Activated T-cell treated with anti-CD3 and anti-CD28 coated beads, Interleukin-2, amount 50 U/mL, for 24 hours (primary cell): ENCODE measurements at regions not wholly inside any gene's neighbourhood (a gene's known extent, or its start where the extent isn't known, plus 50 kb on each side); places are given as distances from the start of the nearest gene placed in this dataset.
"Not testable (repeated sequence)": the region's sequence is repeated elsewhere in the genome, so short reads cannot be mapped to it uniquely, and the experiment has no call there.

Source experiments
- DNase-seq: peaks from one replicate; pipeline ENCODE4 v3.0.0-alpha.2; 2020
- H3K27ac Mint-ChIP-seq: 2 replicates; pipeline ENCODE4 v1.8.0; 2020; ENCODE audit warnings: mild to moderate bottlenecking, mixed read lengths
- H3K27me3 Mint-ChIP-seq: 2 replicates; pipeline ENCODE4 v1.8.0; 2020; ENCODE audit warnings: mixed read lengths
- H3K36me3 Mint-ChIP-seq: 2 replicates; pipeline ENCODE4 v1.8.0; 2020; ENCODE audit warnings: low read depth, mixed read lengths
- H3K4me1 Mint-ChIP-seq: 2 replicates; pipeline ENCODE4 v1.8.0; 2020; ENCODE audit warnings: low read depth, mixed read lengths
- H3K4me3 Mint-ChIP-seq: 2 replicates; pipeline ENCODE4 v1.8.0; 2020; ENCODE audit warnings: mild to moderate bottlenecking, moderate library complexity, mixed read lengths
- H3K9me3 Mint-ChIP-seq: 2 replicates; pipeline ENCODE4 v1.8.0; 2020; ENCODE audit warnings: mixed read lengths

DNA sequence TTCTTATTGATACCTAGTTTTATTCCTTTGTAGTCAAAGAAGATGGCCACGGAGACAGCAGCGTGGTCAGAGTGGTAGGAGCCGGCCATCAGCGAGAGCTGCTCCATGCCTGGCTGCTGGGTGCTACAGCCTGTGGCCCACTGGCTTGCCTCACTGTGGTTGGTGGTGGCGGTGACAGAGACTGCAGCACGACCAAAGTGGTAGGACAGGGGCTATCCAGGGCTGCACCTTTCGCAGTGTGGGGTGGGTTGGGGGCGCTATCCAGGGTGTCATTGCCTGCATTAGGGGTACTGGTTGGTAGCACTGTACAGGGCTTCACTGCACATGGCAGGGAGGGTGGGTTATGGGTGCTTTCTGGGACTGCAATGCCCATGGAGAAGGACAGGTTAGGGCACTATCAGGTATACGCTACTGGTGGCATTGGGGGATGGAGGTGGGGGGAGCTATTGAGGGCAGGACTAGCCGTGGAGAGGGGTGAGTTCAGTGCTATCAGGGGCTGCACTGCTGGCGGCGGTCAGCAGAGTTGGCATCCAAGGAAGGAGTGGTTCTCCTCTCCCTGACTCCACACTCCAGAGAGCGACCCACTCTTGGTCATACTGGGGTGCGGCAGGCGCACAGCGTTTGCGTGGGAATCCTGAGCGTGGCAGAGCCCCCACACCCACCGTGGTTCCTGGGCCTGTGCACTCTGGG is 241.1 kb downstream of the GOLGA6L6 start:
- DNase-seq, H3K36me3 Mint-ChIP-seq, H3K9me3 Mint-ChIP-seq: not testable (repeated sequence)

DNA sequence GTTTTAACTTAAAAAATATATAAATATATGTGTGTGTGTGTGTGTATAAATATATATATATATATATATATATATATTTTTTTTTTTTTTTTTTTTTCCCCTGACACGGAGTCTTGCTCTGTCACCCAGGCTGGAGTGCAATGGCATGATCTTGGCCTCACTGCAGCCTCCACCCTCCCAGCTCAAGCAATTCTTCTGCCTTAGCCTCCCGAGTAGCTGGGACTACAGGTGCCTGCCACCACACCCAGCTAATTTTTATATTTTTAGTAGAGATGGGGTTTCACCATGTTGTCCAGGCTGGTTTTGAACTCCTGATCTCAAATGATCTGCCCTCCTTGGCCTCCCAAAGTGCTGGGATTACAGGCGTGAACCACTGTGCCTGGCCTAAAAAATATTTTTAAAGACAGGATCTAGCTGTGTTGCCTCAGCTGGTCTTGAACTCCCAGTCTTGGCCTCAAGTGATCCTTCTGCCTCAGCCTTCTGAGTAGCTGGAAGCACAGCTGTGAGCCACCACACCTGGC is 243.9 kb downstream of the GOLGA6L6 start:
- not testable (repeated sequence) for H3K4me3 Mint-ChIP-seq, H3K27ac Mint-ChIP-seq, H3K27me3 Mint-ChIP-seq, DNase-seq, H3K9me3 Mint-ChIP-seq, H3K36me3 Mint-ChIP-seq, H3K4me1 Mint-ChIP-seq

More for the DNA sequence above, 241.1 kb downstream of the GOLGA6L6 start:
- H3K27me3 Mint-ChIP-seq, H3K27ac Mint-ChIP-seq, H3K4me3 Mint-ChIP-seq, H3K4me1 Mint-ChIP-seq: not testable (repeated sequence)

DNA sequence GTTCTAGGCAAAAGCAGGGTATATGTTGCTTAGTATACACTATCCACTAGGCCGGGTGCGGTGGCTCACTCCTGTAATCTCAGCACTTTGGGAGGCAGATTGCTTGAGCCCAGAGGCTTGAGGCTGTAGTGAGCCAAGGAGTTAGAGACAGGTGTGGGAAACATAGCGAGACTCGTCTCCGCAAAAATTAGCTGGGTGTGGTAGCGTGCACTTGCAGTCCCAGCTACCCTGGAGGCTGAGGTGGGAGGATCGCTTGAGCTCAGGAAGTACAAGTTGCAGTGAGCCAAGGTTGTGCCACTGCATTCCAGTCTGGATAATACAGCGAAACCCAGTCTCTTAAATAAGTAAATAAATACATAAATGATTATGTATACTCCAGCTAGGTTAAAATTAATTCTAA is 245.3 kb downstream of the GOLGA6L6 start:
- not testable (repeated sequence) for H3K4me1 Mint-ChIP-seq, H3K27ac Mint-ChIP-seq

DNA sequence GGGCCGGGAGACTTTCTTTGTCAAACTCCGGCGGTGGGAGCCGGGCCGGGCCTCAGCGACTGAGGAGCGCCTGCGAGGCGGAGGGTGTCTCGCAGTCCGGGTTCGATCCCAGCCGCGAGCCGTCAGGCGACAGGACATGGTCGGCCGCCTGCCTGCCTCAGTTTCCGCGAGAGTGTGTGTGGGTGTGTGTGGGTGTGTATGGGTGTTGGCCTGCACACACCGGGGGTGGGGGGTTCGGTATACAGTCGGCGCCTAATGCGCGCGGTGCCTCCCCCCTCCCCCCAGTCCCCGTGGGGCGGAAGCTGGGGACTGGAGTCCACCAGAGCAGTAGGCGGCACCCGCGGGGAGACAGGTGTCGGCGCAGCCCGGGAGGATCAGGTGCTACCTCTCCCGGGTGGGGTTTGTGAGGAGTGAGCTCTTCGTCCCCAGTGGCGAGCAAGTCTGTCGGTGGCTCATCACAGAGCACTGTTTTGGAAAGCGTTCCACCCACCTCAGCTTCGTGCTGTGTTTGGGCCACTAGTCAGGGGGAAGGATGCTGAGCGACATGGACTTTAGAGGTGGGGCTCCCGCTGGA is 246.3 kb downstream of the GOLGA6L6 start:
- no peaks in the 10 kb centered on the region for H3K36me3 Mint-ChIP-seq

More for the DNA sequence above, 245.3 kb downstream of the GOLGA6L6 start:
- not testable (repeated sequence) for H3K36me3 Mint-ChIP-seq, H3K9me3 Mint-ChIP-seq, DNase-seq, H3K4me3 Mint-ChIP-seq, H3K27me3 Mint-ChIP-seq

DNA sequence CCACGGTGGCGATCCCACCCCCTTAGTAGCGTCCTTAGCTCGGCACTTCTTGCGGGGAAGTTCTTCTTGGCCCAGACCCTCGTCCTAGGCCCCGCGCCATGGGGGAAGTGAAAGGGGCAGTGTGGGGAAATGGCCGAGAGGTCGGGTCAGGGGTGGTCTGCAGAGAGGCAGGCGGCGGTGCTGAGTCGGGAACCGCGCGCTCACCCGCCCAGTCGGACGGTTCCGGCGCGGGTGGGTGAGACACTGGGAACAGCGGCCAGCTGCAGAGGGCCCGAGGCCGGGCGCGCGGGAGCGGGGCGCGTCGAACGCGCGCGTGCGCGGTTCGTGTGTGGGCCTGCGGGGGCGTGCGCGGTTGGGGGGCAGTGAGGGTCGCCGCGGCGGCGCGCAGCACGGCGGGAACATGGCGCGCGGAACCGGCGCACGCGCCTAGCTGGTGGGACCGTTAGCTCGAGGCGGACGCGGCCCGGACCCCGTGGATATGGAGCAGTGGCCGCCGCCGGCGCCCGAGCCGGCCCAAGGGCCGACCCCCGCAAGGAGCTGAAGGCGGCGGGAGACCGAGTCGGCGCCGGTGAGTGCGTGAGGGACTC is 246.9 kb downstream of the GOLGA6L6 start:
- no peak for DNase-seq
- Mint-ChIP-seq H3K4me1 (no peaks in the 10 kb centered on the region), H3K4me3 (no peak overlapping the region), H3K9me3 (peaks cover 2% of the 10 kb centered on the region), H3K27me3 (no peaks in the 10 kb centered on the region), H3K27ac (no peak overlapping the region), H3K36me3 (no peaks in the 10 kb centered on the region)

More for the DNA sequence above, 246.3 kb downstream of the GOLGA6L6 start:
- H3K9me3 Mint-ChIP-seq: peaks cover 2% of the 10 kb centered on the region
- H3K27ac Mint-ChIP-seq: no peak overlapping the region
- no peak overlapping the region for H3K4me3 Mint-ChIP-seq
- no peak for DNase-seq
- H3K4me1 Mint-ChIP-seq: no peaks in the 10 kb centered on the region
- no peaks in the 10 kb centered on the region for H3K27me3 Mint-ChIP-seq

DNA sequence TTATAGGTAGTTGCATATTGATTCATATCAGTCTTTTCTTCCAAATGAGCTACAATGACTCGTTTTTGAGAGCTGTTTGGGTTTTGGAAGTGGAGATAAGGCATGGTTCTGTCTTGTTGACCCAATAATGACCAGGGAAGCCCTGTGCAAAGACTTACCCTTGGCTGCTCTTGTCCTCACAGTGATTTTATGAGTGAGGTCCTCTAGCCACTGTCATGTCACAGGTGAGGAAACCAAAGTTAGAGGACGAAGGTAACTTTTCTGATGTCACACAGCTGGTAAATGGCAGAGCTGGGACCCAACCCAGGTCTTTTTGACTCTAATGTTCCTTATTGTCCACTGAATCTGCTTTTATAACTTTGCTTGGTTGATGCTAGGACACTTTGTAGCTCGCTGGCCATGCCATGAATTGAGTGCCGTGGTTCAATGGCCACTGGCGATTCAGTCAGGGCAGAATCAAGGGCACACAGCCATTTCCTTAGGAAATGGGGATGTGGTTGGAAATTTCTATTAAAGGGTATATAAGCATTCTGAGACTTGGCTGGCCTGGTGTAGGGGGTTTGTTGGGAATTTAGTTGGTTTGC is 249.1 kb downstream of the GOLGA6L6 start:
- H3K4me1 Mint-ChIP-seq, H3K36me3 Mint-ChIP-seq, DNase-seq: not testable (repeated sequence)

DNA sequence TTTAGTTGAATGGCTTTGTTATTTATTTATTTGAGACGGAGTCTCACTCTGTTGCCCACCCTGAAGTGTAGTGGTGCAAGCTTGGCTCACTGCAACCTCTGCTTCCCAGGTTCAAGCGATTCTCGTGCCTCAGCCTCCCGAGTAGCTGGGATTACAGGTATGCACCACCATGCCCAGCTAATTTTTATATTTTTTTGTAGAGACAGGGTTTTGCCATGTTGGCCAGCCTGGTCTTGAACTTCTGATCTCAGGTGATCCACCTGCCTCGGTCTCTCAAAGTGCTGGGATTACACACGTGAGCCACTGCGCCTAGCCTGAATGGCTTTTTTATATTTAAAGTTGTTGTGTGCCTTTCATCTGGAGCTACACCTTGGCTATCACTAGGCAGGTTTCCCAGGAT is 250.0 kb downstream of the GOLGA6L6 start:
- H3K9me3 Mint-ChIP-seq, DNase-seq, H3K4me3 Mint-ChIP-seq, H3K27ac Mint-ChIP-seq, H3K27me3 Mint-ChIP-seq, H3K36me3 Mint-ChIP-seq, H3K4me1 Mint-ChIP-seq: not testable (repeated sequence)

More for the DNA sequence above, 249.1 kb downstream of the GOLGA6L6 start:
- not testable (repeated sequence) for H3K27me3 Mint-ChIP-seq, H3K27ac Mint-ChIP-seq, H3K9me3 Mint-ChIP-seq, H3K4me3 Mint-ChIP-seq

DNA sequence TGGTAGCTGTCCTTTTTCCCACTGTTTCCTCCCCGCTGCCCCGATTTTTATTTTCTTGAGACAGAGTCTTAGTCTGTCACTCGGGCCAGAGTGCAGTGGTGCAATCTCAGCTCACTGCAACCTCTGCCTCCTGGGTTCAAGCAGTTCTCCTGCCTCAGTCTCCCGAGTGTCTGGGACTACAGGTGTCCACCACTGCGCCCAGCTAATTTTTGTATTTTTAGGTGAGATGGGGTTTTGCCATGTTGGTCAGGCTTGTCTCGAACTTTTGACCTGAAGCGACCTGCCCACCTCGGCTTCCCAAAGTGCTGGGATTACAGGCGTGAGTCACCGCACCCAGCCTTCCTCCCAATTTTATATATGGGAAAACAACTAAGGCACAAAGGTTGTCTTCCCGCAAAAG is 251.0 kb downstream of the GOLGA6L6 start:
- H3K4me1 Mint-ChIP-seq, DNase-seq, H3K27me3 Mint-ChIP-seq, H3K27ac Mint-ChIP-seq, H3K36me3 Mint-ChIP-seq, H3K9me3 Mint-ChIP-seq, H3K4me3 Mint-ChIP-seq: not testable (repeated sequence)

DNA sequence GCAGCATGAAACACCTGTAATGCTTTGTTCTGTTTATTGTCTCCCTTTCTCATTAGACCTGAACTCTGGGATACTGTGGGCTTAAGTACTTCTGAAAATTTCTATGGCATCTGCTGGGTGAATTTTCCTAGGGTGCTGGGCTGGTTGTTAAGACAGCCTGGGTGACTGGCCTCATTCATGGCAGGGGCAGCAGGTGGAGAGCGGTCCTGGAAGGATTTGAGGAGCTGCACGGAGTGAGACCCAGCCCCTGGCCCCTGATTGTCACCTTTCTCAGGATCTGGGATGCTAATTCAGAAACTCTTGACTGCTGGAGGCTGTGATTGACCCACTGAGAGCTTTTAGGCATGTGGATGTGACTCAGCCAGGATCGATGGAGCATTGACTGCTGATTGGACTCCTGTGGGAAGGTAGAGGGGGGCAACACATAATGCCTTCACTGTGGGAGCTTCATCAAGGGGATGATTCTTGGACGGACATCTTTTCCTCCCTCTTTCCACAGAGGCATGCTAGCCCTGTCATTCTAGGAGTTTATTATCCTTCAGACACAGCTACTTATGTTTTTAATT is 252.0 kb downstream of the GOLGA6L6 start:
- not testable (repeated sequence) for H3K4me3 Mint-ChIP-seq, H3K9me3 Mint-ChIP-seq, H3K27ac Mint-ChIP-seq, H3K27me3 Mint-ChIP-seq, DNase-seq, H3K36me3 Mint-ChIP-seq, H3K4me1 Mint-ChIP-seq

DNA sequence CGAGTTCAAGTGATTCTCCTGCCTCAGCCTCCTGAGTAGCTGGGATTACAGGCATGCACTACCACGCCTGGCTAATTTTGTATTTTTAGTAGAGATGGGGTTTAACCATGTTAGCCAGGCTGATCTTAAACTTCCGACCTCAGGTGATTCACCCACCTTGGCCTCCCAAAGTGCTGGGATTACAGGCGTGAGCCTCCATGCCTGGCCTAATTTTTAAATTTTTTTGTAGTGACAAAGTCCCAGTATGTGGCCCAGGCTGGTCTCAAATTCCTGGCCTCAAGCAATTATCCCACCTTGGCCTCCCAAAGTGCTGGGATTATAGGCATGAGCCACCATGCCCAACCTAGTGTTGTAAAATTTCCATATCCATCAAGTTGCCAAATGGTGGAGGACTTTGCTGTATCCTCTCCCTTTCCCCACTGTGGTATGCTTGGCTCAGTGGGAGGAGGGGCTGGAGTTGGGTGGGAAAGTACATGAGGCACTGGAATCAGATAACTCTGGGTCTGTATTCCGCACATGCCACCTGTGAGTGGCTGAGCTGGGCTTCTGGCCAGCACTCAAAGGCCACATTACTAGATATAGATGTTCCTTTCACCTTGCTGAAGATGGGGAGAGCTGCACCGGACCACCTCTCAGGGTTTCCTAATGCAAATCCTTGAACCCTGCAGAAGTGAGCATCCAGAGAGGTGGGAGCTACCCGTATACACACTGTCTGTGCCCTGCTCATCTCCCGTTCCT is 252.6 kb downstream of the GOLGA6L6 start:
- H3K27ac Mint-ChIP-seq, H3K4me1 Mint-ChIP-seq, H3K27me3 Mint-ChIP-seq, H3K4me3 Mint-ChIP-seq, DNase-seq, H3K9me3 Mint-ChIP-seq, H3K36me3 Mint-ChIP-seq: not testable (repeated sequence)

DNA sequence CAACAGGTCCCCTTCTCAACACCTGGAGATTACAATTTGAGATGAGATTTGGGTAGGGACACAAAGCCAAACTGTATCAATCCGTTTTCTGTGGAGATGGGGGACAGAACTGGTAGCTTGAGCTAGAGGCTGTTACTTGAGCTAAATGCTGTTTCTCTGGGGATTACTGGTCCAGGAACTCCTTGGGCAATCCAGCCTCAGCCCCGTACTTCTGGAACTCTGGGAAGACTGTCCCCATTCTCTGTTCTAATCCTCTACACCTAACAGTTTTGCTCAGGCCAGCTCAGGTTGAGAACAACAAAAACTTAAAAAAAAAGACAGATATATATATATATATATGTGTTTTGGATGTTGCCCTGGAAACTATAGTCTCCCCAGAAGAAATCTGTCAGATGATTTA is 255.0 kb downstream of the GOLGA6L6 start:
- not testable (repeated sequence) for H3K27me3 Mint-ChIP-seq, H3K9me3 Mint-ChIP-seq, H3K4me3 Mint-ChIP-seq, H3K27ac Mint-ChIP-seq, H3K4me1 Mint-ChIP-seq, DNase-seq, H3K36me3 Mint-ChIP-seq

DNA sequence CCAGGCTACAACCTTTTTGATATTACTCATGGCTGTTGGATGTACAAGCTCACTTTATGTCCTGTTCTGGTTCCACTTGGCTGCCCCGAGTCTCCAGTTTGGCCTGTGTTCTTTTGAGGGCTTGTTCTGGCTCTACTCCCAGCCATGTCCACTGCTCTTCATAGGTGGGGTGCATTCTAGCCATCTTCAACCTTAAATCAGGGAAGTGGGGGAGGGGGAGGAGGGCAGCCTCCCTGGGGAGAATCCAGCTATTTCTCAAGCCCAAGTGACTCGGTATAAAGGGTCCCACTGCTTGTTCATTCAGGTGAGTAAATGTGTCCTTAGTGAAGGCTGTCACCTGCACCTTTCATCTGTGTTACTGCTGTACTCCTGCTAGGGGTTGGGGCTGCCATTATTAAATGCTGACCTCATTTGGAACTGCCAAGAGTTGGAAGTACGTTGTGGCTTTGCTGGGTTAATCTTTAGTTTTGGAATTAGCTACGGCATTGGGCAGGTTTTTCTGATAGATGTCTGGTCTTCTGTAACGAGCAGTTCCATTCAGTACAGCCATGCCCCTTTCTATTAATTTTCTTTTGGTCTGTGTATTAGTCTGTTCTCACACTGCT is 255.8 kb downstream of the GOLGA6L6 start:
- H3K4me1 Mint-ChIP-seq, H3K9me3 Mint-ChIP-seq, H3K27me3 Mint-ChIP-seq, DNase-seq, H3K4me3 Mint-ChIP-seq, H3K27ac Mint-ChIP-seq, H3K36me3 Mint-ChIP-seq: not testable (repeated sequence)

DNA sequence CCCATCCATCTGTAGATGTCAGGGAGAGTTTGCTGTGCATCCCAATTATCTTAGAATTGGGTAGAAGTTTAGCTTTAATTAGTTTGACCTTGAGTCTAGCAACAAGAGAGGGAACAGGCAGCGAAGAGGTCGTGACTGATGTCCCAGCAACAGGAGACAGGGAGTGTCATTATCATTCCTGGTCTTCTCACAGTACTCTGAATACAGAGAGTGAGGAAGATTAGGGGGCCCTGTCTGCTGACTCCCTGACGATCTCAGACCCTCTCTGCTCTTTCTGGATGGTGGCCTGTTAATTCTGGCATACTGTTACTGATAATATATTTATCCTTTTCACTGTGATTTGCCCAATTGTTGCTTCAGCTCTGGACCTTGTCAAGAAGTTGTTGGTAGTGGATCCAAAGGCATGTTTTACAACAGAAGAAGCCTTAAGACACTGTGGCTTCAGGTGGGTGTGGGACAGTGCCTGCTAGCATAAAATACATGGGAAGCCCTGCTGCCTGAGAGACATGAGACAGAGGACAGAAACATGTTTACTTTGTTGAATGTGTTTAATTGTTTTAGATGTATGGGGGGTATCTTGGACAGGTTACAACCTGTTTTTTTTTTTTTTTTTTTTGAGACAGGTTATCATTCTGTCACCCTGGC is 256.6 kb downstream of the GOLGA6L6 start:
- DNase-seq, H3K4me3 Mint-ChIP-seq, H3K4me1 Mint-ChIP-seq, H3K36me3 Mint-ChIP-seq, H3K27ac Mint-ChIP-seq, H3K9me3 Mint-ChIP-seq, H3K27me3 Mint-ChIP-seq: not testable (repeated sequence)

DNA sequence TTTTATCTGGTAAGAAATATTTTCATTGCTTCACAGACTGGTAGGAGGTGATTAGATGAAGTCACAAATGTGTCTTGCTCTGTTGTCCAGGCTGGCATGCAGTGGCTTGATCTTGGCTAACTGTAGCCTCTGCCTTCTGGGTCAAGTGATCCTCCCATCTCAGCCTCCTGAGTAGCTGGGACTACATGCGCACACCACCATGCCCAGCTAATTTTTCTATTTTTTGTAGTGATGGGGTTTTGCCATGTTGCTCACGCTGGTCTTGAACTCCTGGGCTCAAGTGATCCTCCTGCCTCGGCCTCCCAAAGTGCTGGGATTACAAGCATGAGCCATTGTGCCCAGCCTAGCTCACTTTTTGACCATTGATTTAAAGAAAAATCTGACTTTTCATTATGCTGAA is 257.9 kb downstream of the GOLGA6L6 start:
- not testable (repeated sequence) for H3K9me3 Mint-ChIP-seq, H3K4me1 Mint-ChIP-seq, H3K36me3 Mint-ChIP-seq, H3K4me3 Mint-ChIP-seq, H3K27ac Mint-ChIP-seq, DNase-seq, H3K27me3 Mint-ChIP-seq
